Gastroesophageal sphincter (tissue), 3 donors: ENCODE measurements at regions not wholly inside any gene's neighbourhood (a gene's known extent, or its start where the extent isn't known, plus 50 kb on each side); places are given as distances from the start of the nearest gene placed in this dataset.

Source experiments
- CTCF ChIP-seq, 4 experiments: fragments of 200-600 bp in 2 of 4; fragments of 450-650 bp in 2 of 4; sonication (generic) in 1 of 4; IDR thresholded peaks; one replicate each; pipeline ENCODE4 v1.5.1; 2017 to 2019; ENCODE audit warnings: antibody characterized with exemption in 4 of 4, mild to moderate bottlenecking in 2 of 4, moderate library complexity in 2 of 4
- EP300 ChIP-seq: sonication (generic); formaldehyde crosslinking; IDR thresholded peaks from one replicate; pipeline ENCODE4 v1.6.1; 2017; ENCODE audit warnings: antibody characterized with exemption, mild to moderate bottlenecking
- POLR2A ChIP-seq, 2 donors: fragments of 450-650 bp; IDR thresholded peaks; one replicate each; pipeline ENCODE4 v1.6.1; 2017; ENCODE audit warnings: antibody characterized with exemption in 2 of 2, mild to moderate bottlenecking in 2 of 2, moderate library complexity in 1 of 2
- POLR2AphosphoS5 ChIP-seq: sonication (generic); formaldehyde crosslinking; IDR thresholded peaks from one replicate; pipeline ENCODE4 v1.6.1; 2017; ENCODE audit warnings: antibody characterized with exemption

DNA sequence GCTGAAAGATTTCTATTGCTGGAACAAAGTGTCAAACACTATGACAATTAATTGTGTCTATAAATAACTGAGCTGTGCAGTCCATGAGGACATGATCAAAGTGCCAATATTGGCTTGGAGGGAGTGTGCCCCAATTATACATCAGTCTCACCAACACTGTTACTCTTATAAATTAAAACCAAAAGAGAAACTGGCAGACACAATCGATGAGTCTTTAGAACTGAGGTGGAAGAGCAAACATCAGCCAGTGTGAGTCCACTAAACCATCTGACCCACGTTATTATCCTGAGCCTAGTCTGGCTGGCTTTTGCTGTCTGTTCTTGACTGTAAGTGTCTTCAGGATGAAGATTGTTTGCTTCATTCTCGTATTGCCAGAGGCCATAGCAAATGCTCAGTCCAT, 98.9 kb downstream of the OLIG3 start:
- TF ChIP-seq CTCF (IDR thresholded peaks at IDR 0.05), result no peak
- no peak for TF ChIP-seq POLR2AphosphoS5
- TF ChIP-seq POLR2A (IDR thresholded peaks at IDR 0.05), result no peak
- no peak for TF ChIP-seq EP300
